Astrocyte (in vitro differentiated cells and primary cell): ENCODE measurements at regions not wholly inside any gene's neighbourhood (a gene's known extent, or its start where the extent isn't known, plus 50 kb on each side); places are given as distances from the start of the nearest gene placed in this dataset.

Source experiments
- DNase-seq: peaks from one replicate; pipeline ENCODE4 v3.0.0-alpha.2; 2010; ENCODE audit warnings: low read depth
- FAIRE-seq: peaks from 2 replicates; lab custom pipeline; 2011; peaks lifted over from hg19 to GRCh38; lab: Jason Lieb, UNC
- H2AFZ ChIP-seq: 2 replicates; pipeline ENCODE4 v1.6.0; 2012; ENCODE audit warnings: low read depth, low read length, inconsistent platforms
- H3K27ac ChIP-seq: 2 replicates; pipeline ENCODE4 v1.5.1; 2011; ENCODE audit warnings: low read depth, low read length, inconsistent platforms
- H3K27me3 ChIP-seq: 2 replicates; pipeline ENCODE4 v1.6.0; 2011; ENCODE audit warnings: low read length, inconsistent platforms; ENCODE audit not compliant: insufficient read depth
- H3K36me3 ChIP-seq: 2 replicates; pipeline ENCODE4 v1.5.1; 2011; ENCODE audit warnings: low read length, inconsistent platforms; ENCODE audit not compliant: insufficient read depth
- H3K4me1 ChIP-seq: 2 replicates; pipeline ENCODE4 v1.5.1; 2011; ENCODE audit warnings: low read length, inconsistent platforms; ENCODE audit not compliant: insufficient read depth
- H3K4me2 ChIP-seq: 2 replicates; pipeline ENCODE4 v1.6.0; 2012; ENCODE audit warnings: low read length, inconsistent platforms
- H3K4me3 ChIP-seq: 2 replicates; pipeline ENCODE4 v1.5.1; 2011; ENCODE audit warnings: low read depth, mild to moderate bottlenecking, low read length, inconsistent platforms; ENCODE audit not compliant: insufficient read depth
- H3K79me2 ChIP-seq: 2 replicates; pipeline ENCODE4 v1.6.0; 2012; ENCODE audit warnings: mild to moderate bottlenecking, low read length, inconsistent platforms; ENCODE audit not compliant: insufficient read depth
- H3K9ac ChIP-seq: 2 replicates; pipeline ENCODE4 v1.6.0; 2012; ENCODE audit warnings: mild to moderate bottlenecking, low read length, inconsistent platforms
- H3K9me3 ChIP-seq: 2 replicates; pipeline ENCODE4 v1.5.1; 2012; ENCODE audit warnings: low read depth, mild to moderate bottlenecking, low read length, inconsistent platforms; ENCODE audit not compliant: insufficient read depth
- H4K20me1 ChIP-seq: 2 replicates; pipeline ENCODE4 v1.6.0; 2012; ENCODE audit warnings: low read length, inconsistent platforms; ENCODE audit not compliant: insufficient read depth
- H3K27ac Mint-ChIP-seq: one replicate; pipeline ENCODE4 v1.8.0; 2021; ENCODE audit warnings: mild to moderate bottlenecking, mixed read lengths; ENCODE audit not compliant: unreplicated experiment
- H3K27me3 Mint-ChIP-seq: one replicate; pipeline ENCODE4 v1.8.0; 2021; ENCODE audit warnings: low read depth, mixed read lengths; ENCODE audit not compliant: unreplicated experiment
- H3K36me3 Mint-ChIP-seq: one replicate; pipeline ENCODE4 v1.8.0; 2021; ENCODE audit warnings: low read depth, mixed read lengths; ENCODE audit not compliant: unreplicated experiment
- H3K4me1 Mint-ChIP-seq: one replicate; pipeline ENCODE4 v1.8.0; 2021; ENCODE audit warnings: low read depth, mixed read lengths; ENCODE audit not compliant: unreplicated experiment
- H3K4me3 Mint-ChIP-seq: one replicate; pipeline ENCODE4 v1.8.0; 2021; ENCODE audit warnings: mild to moderate bottlenecking, moderate library complexity, mixed read lengths; ENCODE audit not compliant: unreplicated experiment
- H3K9me3 Mint-ChIP-seq: one replicate; pipeline ENCODE4 v1.8.0; 2021; ENCODE audit warnings: mild to moderate bottlenecking, mixed read lengths; ENCODE audit not compliant: unreplicated experiment
- EZH2 ChIP-seq: IDR thresholded peaks from 2 replicates; pipeline ENCODE4 v1.6.1; 2012; ENCODE audit warnings: mild to moderate bottlenecking, low read length, inconsistent platforms; ENCODE audit not compliant: insufficient read depth
- TF ChIP-seq, protein P1 (sequence below): IDR thresholded peaks from 2 replicates; pipeline ENCODE4 v1.5.1; 2011; ENCODE audit warnings: low read depth, mild to moderate bottlenecking, inconsistent platforms, low read length, moderate library complexity; ENCODE audit not compliant: insufficient read depth

DNA sequence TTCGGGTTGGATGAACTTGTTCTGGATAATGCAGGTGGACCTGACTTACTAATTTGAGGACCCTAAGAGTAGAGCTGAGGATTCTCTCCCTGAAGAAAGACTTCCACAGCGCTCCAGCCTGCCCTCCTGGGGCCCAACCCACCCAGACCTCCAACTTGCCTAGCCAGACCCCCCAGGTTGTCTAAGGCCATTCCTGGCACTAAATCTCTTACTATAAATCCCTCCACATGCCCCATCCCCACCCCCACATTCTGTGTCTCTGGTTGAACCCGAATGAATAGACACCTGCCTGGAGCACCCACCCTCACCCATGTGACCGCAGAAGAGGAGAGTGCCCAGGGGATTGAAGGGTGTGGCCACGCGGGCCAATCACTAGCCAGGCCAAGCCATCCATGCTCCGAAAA lies 1480.0 kb downstream of the TBC1D22A start:
- H3K4me1 Mint-ChIP-seq, result no peaks in the 10 kb centered on the region
- H3K4me3 Mint-ChIP-seq, result no peak overlapping the region
- Histone ChIP-seq H3K4me3 (no peak overlapping the region), H3K4me1 (no peaks in the 10 kb centered on the region), H3K36me3 (no peaks in the 10 kb centered on the region), H3K4me2 (no peak overlapping the region), H3K9me3 (peaks cover 9% of the 10 kb centered on the region), H3K27ac (no peak overlapping the region), H2AFZ (no peak overlapping the region), H3K27me3 (no peaks in the 10 kb centered on the region), H3K9ac (no peak overlapping the region), H4K20me1 (no peaks in the 10 kb centered on the region), H3K79me2 (no peaks in the 10 kb centered on the region)
- no peak overlapping the region for H3K27ac Mint-ChIP-seq
- H3K36me3 Mint-ChIP-seq, result no peaks in the 10 kb centered on the region
- H3K27me3 Mint-ChIP-seq, result peaks cover 28% of the 10 kb centered on the region
- DNase-seq, result no peak
- TF ChIP-seq, protein P1, sequence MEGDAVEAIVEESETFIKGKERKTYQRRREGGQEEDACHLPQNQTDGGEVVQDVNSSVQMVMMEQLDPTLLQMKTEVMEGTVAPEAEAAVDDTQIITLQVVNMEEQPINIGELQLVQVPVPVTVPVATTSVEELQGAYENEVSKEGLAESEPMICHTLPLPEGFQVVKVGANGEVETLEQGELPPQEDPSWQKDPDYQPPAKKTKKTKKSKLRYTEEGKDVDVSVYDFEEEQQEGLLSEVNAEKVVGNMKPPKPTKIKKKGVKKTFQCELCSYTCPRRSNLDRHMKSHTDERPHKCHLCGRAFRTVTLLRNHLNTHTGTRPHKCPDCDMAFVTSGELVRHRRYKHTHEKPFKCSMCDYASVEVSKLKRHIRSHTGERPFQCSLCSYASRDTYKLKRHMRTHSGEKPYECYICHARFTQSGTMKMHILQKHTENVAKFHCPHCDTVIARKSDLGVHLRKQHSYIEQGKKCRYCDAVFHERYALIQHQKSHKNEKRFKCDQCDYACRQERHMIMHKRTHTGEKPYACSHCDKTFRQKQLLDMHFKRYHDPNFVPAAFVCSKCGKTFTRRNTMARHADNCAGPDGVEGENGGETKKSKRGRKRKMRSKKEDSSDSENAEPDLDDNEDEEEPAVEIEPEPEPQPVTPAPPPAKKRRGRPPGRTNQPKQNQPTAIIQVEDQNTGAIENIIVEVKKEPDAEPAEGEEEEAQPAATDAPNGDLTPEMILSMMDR, result no peak
- no peak for FAIRE-seq
- peaks cover 6% of the 10 kb centered on the region for H3K9me3 Mint-ChIP-seq

DNA sequence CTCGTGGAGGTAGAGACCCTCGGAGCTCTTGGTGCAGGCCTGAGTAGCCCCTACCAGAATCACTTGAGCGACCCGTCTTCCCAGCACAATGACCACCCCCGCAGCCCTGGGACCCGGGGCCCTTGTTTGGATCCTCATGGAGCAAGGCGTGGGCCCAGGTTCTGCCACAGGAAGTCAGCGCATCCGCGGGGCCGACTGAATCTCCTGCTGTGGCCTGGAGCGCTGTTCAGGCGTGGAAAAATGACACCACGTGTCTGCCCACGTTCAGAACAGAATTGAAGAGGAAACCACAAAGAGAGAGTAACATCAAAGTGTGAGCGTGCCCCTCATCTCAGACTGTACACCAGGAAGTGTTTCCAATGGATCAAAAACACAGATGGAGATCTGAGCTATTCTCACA lies 1479.2 kb downstream of the TBC1D22A start:
- Histone ChIP-seq H3K27me3 (no peaks in the 10 kb centered on the region), H3K4me2 (no peak overlapping the region), H3K36me3 (no peaks in the 10 kb centered on the region), H3K27ac (no peak overlapping the region), H3K4me1 (no peaks in the 10 kb centered on the region), H4K20me1 (no peaks in the 10 kb centered on the region), H2AFZ (no peak overlapping the region), H3K9me3 (peaks cover 9% of the 10 kb centered on the region), H3K79me2 (no peaks in the 10 kb centered on the region), H3K4me3 (no peak overlapping the region), H3K9ac (no peak overlapping the region)
- no peak overlapping the region for H3K27ac Mint-ChIP-seq
- H3K27me3 Mint-ChIP-seq, result peaks cover 33% of the 10 kb centered on the region
- TF ChIP-seq, protein P1, result no peak
- TF ChIP-seq EZH2, result no peak
- peaks cover 6% of the 10 kb centered on the region for H3K9me3 Mint-ChIP-seq
- FAIRE-seq (no peak), DNase-seq (no peak)
- no peaks in the 10 kb centered on the region for H3K36me3 Mint-ChIP-seq
- no peak overlapping the region for H3K4me3 Mint-ChIP-seq
- H3K4me1 Mint-ChIP-seq, result no peaks in the 10 kb centered on the region

DNA sequence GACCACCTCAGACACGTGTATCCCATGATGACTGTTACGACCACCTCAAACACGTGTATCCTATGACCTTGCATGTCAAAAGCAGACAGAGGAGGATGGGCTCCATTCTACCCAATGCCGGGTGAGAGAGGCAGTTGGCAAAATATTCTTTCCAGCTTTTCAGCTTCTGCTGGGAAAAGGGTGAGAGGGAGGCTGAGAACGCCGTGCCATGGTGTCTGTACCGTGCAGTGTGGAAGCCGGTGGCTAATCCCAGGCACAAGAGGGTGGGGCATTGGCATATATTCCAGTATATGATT lies 1478.4 kb downstream of the TBC1D22A start:
- no peak overlapping the region for H3K27ac ChIP-seq
- H3K27me3 Mint-ChIP-seq, result peaks cover 30% of the 10 kb centered on the region
- peaks cover 7% of the 10 kb centered on the region for H3K9me3 ChIP-seq
- no peak overlapping the region for H3K4me3 Mint-ChIP-seq
- DNase-seq (no peak), FAIRE-seq (no peak)
- H3K36me3 Mint-ChIP-seq, result no peaks in the 10 kb centered on the region
- H3K27ac Mint-ChIP-seq, result no peak overlapping the region
- H3K27me3 ChIP-seq, result no peaks in the 10 kb centered on the region
- no peaks in the 10 kb centered on the region for H3K36me3 ChIP-seq
- no peak overlapping the region for H3K4me3 ChIP-seq
- no peaks in the 10 kb centered on the region for H3K4me1 Mint-ChIP-seq
- no peak overlapping the region for H3K9ac ChIP-seq
- H3K79me2 ChIP-seq, result no peaks in the 10 kb centered on the region
- H3K9me3 Mint-ChIP-seq, result peaks cover 6% of the 10 kb centered on the region
- H4K20me1 ChIP-seq, result no peaks in the 10 kb centered on the region
- no peak for TF ChIP-seq EZH2
- TF ChIP-seq, protein P1, result no peak
- H3K4me2 ChIP-seq, result no peak overlapping the region
- no peak overlapping the region for H2AFZ ChIP-seq
- no peaks in the 10 kb centered on the region for H3K4me1 ChIP-seq
